T47D (cell line): ENCODE measurements at regions not wholly inside any gene's neighbourhood (a gene's known extent, or its start where the extent isn't known, plus 50 kb on each side); places are given as distances from the start of the nearest gene placed in this dataset.

Experiments used
- DNase-seq, 2 experiments: peaks; one replicate each; pipeline versions ENCODE4 v3.0.0 to v3.0.0-alpha.2; 2011 to 2012; ENCODE audit warnings: low read depth in 1 of 2, low spot score in 1 of 2
- JUND ChIP-seq: IDR thresholded peaks from 2 replicates; pipeline ENCODE4 v1.6.1; 2012; ENCODE audit warnings: low read depth
- in situ Hi-C: cut with HindIII; loops from 2 replicates; pipeline ENCODE4 v1.10.0; 2016; ENCODE audit warnings: low sequenced_read_pairs, low pct_unique_long_range_greater_than_20kb

GRCh38 chr9:13432904-13433303 is 153.4 kb upstream of the MPDZ start:
- DNase-seq: no peak
- in situ Hi-C loops: no loop called here
- no peak for TF ChIP-seq JUND

- DNase-seq: no peak
- TF ChIP-seq JUND: no peak
- in situ Hi-C loops: no loop called here
Measured at GRCh38 chr9:13431692-13432091, 152.2 kb upstream of the MPDZ start.

- TF ChIP-seq JUND: no peak
- no peak for DNase-seq
- in situ Hi-C loops: no loop called here
Measured at GRCh38 chr9:13431222-13431536, 151.7 kb upstream of the MPDZ start.

- no peak for DNase-seq
- in situ Hi-C loops: no loop called here
- TF ChIP-seq JUND: no peak
Measured at GRCh38 chr9:13430368-13431221, 151.1 kb upstream of the MPDZ start.

- DNase-seq: no peak
- TF ChIP-seq JUND: no peak
- in situ Hi-C loops: no loop called here
Measured at GRCh38 chr9:13429301-13430190, 150.1 kb upstream of the MPDZ start.

GRCh38 chr9:13428766-13429165 is 149.3 kb upstream of the MPDZ start:
- in situ Hi-C loops: no loop called here
- TF ChIP-seq JUND: no peak
- DNase-seq: no peak

GRCh38 chr9:13427587-13427986 is 148.1 kb upstream of the MPDZ start:
- in situ Hi-C loops: no loop called here
- DNase-seq: peak in 1 of 2 experiments; percentile 59
- TF ChIP-seq JUND: no peak

- no peak for DNase-seq
- in situ Hi-C loops: no loop called here
- no peak for TF ChIP-seq JUND
Measured at GRCh38 chr9:13426606-13427005, 147.1 kb upstream of the MPDZ start.

- in situ Hi-C loops: no loop called here
- no peak for TF ChIP-seq JUND
- no peak for DNase-seq
Measured at GRCh38 chr9:13424872-13425271, 145.4 kb upstream of the MPDZ start.

- TF ChIP-seq JUND: no peak
- DNase-seq: no peak
- in situ Hi-C loops: no loop called here
Measured at GRCh38 chr9:13424204-13424603, 144.7 kb upstream of the MPDZ start.

- in situ Hi-C loops: no loop called here
- TF ChIP-seq JUND: no peak
- DNase-seq: no peak
Measured at GRCh38 chr9:13414349-13414748, 134.9 kb upstream of the MPDZ start.

- in situ Hi-C loops: no loop called here
- TF ChIP-seq JUND: no peak
- peak in 1 of 2 experiments; percentile 6 for DNase-seq
Measured at GRCh38 chr9:13412331-13412730, 132.8 kb upstream of the MPDZ start.

GRCh38 chr9:13411791-13412190 is 132.3 kb upstream of the MPDZ start:
- in situ Hi-C loops: no loop called here
- no peak for DNase-seq
- no peak for TF ChIP-seq JUND
